ENCODE measurements at regions not wholly inside any gene's neighbourhood (a gene's known extent, or its start where the extent isn't known, plus 50 kb on each side); places are given as distances from the start of the nearest gene placed in this dataset.

GRCh38 chr2:192373754-192374153 is 179.0 kb upstream of the TMEFF2 start:
- TF ChIP-seq CTCF (conservative IDR thresholded peaks at IDR 0.05) (no peak), EZH2 (IDR thresholded peaks at IDR 0.05; ENCODE audit: low read depth) (no peak)

All from PC-9 (cell line).